OCI-M2 (cell line): ENCODE measurements at regions not wholly inside any gene's neighbourhood (a gene's known extent, or its start where the extent isn't known, plus 50 kb on each side); places are given as distances from the start of the nearest gene placed in this dataset.

Experiments used
- DNase-seq: peaks from one replicate; lab custom pipeline; 2025; ENCODE audit not compliant: unreplicated experiment; lab: John Stamatoyannopoulos, UW

- no peak for DNase-seq
Measured at GRCh38 chr4:123737156-123737555, 340.6 kb downstream of the SPRY1 start.

- no peak for DNase-seq
Measured at GRCh38 chr4:123739806-123740205, 343.2 kb downstream of the SPRY1 start.

GRCh38 chr4:123740236-123740635 lies 343.6 kb downstream of the SPRY1 start:
- DNase-seq, result no peak

- no peak for DNase-seq
Measured at GRCh38 chr4:123741906-123742305, 345.3 kb downstream of the SPRY1 start.

DNA sequence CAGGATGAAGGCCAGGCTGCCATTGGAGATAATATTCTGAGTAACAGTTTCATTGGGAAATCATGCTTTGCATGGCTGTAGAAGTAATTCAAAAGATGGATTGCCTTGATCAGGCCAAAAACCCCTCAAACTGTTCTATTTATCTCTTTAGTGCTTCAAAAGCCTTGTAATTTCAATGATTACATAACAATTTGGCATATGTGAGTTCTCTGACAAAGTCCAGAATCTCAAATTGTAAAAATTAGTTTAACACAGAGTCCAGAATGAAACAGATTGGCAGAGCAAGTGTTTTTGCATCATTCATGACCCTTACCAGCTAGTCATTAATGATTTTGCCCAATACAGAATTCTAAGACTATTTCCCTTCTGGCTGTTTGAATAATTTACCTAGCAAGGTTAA lies 347.3 kb downstream of the SPRY1 start:
- DNase-seq, result no peak

GRCh38 chr4:123744664-123745290 lies 348.2 kb downstream of the SPRY1 start:
- DNase-seq, result no peak

GRCh38 chr4:123747016-123747415 lies 350.4 kb downstream of the SPRY1 start:
- no peak for DNase-seq

GRCh38 chr4:123748806-123749205 lies 352.2 kb downstream of the SPRY1 start:
- DNase-seq, result no peak

- DNase-seq, result no peak
Measured at GRCh38 chr4:123749383-123749782, 352.8 kb downstream of the SPRY1 start.

- DNase-seq, result no peak
Measured at GRCh38 chr4:123750044-123750443, 353.4 kb downstream of the SPRY1 start.

DNA sequence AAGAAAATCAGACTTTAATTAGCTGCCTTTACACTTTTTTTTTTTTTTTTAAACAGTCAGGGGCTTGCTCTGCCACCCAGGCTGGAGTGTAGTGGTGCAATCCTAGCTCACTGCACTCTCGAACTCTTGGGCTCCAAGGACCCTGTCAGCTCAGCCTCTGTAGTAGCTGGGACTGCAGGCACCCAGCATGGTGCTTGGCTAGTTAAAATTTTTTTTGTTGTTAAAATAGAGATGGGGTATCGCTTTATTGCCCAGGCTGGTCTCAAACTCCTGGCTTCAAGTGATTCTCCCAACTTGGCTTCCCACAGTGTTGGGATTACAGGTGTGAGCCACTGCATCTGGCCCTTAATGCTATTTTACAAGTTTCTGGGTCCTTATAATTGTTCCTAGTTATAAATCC lies 359.1 kb downstream of the SPRY1 start:
- DNase-seq, result no peak

DNA sequence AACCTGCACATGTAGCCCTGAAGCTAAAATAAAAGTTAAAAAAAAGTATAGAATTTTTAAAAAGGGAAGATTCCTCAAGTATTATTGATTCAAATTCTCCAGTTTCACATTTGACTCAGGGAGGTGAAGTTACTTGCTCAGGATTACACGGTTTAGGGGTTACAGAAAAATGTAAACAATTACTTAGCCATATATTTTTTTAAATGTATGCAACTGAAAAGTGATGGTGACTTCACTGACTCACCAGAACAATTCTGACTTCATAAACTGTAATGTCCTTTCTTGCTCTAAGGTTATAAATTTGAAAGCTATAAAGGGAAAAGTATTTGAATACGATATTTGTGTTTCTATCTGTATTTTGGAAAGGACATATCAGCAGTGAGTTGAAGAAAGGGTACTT lies 371.2 kb downstream of the SPRY1 start:
- DNase-seq, result no peak

GRCh38 chr4:123770884-123771283 lies 374.3 kb downstream of the SPRY1 start:
- no peak for DNase-seq

DNA sequence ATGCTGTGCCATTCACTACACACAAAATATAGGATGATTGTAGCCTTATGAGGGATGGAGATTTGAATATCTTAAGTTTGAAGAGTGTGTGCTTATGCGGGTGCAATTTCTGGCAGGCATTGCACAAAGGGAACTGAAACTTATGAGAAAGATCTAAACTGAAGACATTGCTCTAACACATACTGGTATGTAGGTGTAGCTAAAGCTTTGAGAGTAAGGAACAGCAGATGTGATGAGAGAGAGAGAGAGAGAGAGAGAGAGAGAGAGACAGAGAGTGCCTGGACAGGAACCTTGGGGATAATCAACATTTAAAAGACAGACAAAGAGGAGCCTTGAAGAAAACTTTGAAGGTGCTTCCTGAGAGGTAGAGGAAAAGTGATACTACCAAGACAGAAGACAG lies 379.7 kb downstream of the SPRY1 start:
- DNase-seq, result no peak

DNA sequence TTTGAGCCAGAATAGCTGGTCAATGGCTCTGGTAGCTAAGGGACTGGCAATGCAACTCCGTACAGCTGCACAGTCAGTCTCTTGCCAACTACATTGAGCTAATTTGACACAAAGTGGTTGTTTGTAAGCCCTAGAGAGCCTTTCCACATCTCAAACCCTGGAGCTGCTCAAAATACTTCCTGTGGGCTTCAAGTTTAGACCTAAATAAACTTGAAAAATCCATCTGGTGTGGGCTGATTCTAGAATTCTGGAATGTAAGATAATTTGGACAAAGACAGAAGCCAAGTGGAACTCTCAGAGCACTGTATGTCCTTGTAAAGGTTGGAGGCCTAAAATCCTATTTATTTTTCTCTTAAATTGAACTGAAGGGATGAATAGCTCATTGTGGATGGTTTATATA lies 380.8 kb downstream of the SPRY1 start:
- no peak for DNase-seq

- DNase-seq, result no peak
Measured at GRCh38 chr4:123783151-123783790, 386.7 kb downstream of the SPRY1 start.

- DNase-seq, result no peak
Measured at GRCh38 chr4:123783921-123784320, 387.3 kb downstream of the SPRY1 start.

- DNase-seq, result no peak
Measured at GRCh38 chr4:123784626-123785025, 388.0 kb downstream of the SPRY1 start.

- DNase-seq, result no peak
Measured at GRCh38 chr4:123785538-123785937, 388.9 kb downstream of the SPRY1 start.

- no peak for DNase-seq
Measured at GRCh38 chr4:123786163-123786915, 389.7 kb downstream of the SPRY1 start.

- DNase-seq, result no peak
Measured at GRCh38 chr4:123786920-123787319, 390.3 kb downstream of the SPRY1 start.

GRCh38 chr4:123787512-123788080 lies 391.0 kb downstream of the SPRY1 start:
- DNase-seq, result no peak
